Caco-2 (cell line): ENCODE measurements at regions not wholly inside any gene's neighbourhood (a gene's known extent, or its start where the extent isn't known, plus 50 kb on each side); places are given as distances from the start of the nearest gene placed in this dataset.

Source experiments
- BruUV-seq: library from RNA; stranded (reverse); fragments of 400-500 nt; replicated peaks from 2 replicates; lab custom pipeline; 2021; lab: Mats Ljungman, UMichigan
- CTCF ChIA-PET: fragments of 300-600 bp; sonication (Branson Sonifier 250); formaldehyde crosslinking; loops from one replicate; lab custom pipeline; 2022; ENCODE audit warnings: antibody characterized with exemption; lab: Charles Lee
- POLR2A ChIA-PET: fragments of 300-600 bp; sonication (Branson Sonifier 250); formaldehyde crosslinking; loops from one replicate; lab custom pipeline; 2022; ENCODE audit warnings: antibody characterized with exemption; lab: Charles Lee
- DNase-seq, 2 experiments: peaks; one replicate each; pipeline versions ENCODE4 v3.0.0 to v3.0.0-alpha.2; 2020 to 2022
- H3K27me3 ChIP-seq: replicated peaks from 2 replicates; pipeline ENCODE4 v1.6.0; 2011; ENCODE audit warnings: low read length; ENCODE audit not compliant: control insufficient read depth, insufficient read depth
- H3K36me3 ChIP-seq: 2 replicates; pipeline ENCODE4 v1.5.1; 2011; ENCODE audit warnings: low read length; ENCODE audit not compliant: control insufficient read depth, insufficient read depth
- H3K4me1 ChIP-seq: fragments of 250-450 bp; sonication (Bioruptor Pico); 2 replicates; pipeline ENCODE4 v1.5.1; 2020; ENCODE audit warnings: mild to moderate bottlenecking
- H3K4me3 ChIP-seq: 2 replicates; pipeline ENCODE4 v1.5.1; 2011; ENCODE audit warnings: low read depth, mild to moderate bottlenecking, control low read depth, low read length
- H3K9me3 ChIP-seq: fragments of 250-450 bp; sonication (Bioruptor Pico); 2 replicates; pipeline ENCODE4 v1.5.1; 2020; ENCODE audit warnings: mild to moderate bottlenecking, moderate library complexity
- H3K27ac Mint-ChIP-seq: one replicate; pipeline ENCODE4 v1.8.0; 2022; ENCODE audit warnings: mixed read lengths; ENCODE audit not compliant: unreplicated experiment
- H3K27me3 Mint-ChIP-seq: one replicate; pipeline ENCODE4 v1.8.0; 2022; ENCODE audit warnings: mixed read lengths; ENCODE audit not compliant: insufficient read depth, unreplicated experiment
- H3K36me3 Mint-ChIP-seq: one replicate; pipeline ENCODE4 v1.8.0; 2022; ENCODE audit warnings: mild to moderate bottlenecking, mixed read lengths; ENCODE audit not compliant: insufficient read depth, unreplicated experiment
- H3K4me1 Mint-ChIP-seq: one replicate; pipeline ENCODE4 v1.8.0; 2022; ENCODE audit warnings: low read depth, mixed read lengths; ENCODE audit not compliant: unreplicated experiment
- H3K4me3 Mint-ChIP-seq: one replicate; pipeline ENCODE4 v1.8.0; 2022; ENCODE audit warnings: mild to moderate bottlenecking, moderate library complexity, mixed read lengths; ENCODE audit not compliant: unreplicated experiment
- H3K9me3 Mint-ChIP-seq: one replicate; pipeline ENCODE4 v1.8.0; 2022; ENCODE audit warnings: mixed read lengths; ENCODE audit not compliant: unreplicated experiment
- CTCF ChIP-seq, 2 experiments: fragments of 200-600 bp in 1 of 2; IDR thresholded peaks; 1 replicate in 1 of 2; 2 replicates in 1 of 2; pipeline versions ENCODE4 v1.5.1 to v1.8.0; 2011 to 2022; ENCODE audit warnings: antibody characterized with exemption in 1 of 2, control low read depth in 1 of 2, inconsistent platforms in 1 of 2, low read depth in 1 of 2, low read length in 1 of 2, mild to moderate bottlenecking in 1 of 2, moderate library complexity in 1 of 2; ENCODE audit not compliant: insufficient read depth in 1 of 2, severe bottlenecking in 1 of 2, unreplicated experiment in 1 of 2
- intact Hi-C: fragments of 100-400 bp; cut with micrococcal nuclease; formaldehyde crosslinking; loops from one replicate; pipeline ENCODE4 v1.10.0; 2022; ENCODE audit not compliant: unreplicated experiment

DNA sequence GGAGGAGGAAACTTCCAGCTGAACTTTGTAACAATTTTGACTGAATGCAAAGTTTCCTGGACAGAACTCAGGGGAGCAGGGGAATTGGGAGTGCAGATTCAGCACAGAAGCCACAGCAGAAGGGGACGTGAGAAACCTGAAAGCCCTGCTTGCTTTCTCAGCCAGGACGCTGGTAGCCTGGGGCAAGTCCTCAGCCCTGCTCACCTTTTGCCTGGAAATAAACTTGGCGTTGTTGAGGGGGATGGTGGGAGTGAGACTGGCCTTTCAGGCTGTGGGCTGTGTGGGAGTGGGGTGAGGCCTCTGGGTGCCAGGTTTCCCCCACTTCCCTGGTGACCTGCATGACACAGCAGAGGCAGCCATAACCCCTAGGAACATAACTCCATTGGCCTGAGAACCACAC, 238.1 kb upstream of the HS3ST5 start:
- Mint-ChIP-seq H3K4me3 (no peak overlapping the region), H3K36me3 (no peaks in the 10 kb centered on the region), H3K27me3 (peaks cover 2% of the 10 kb centered on the region), H3K4me1 (no peaks in the 10 kb centered on the region), H3K9me3 (no peaks in the 10 kb centered on the region), H3K27ac (no peak overlapping the region)
- Histone ChIP-seq H3K36me3 (no peaks in the 10 kb centered on the region), H3K27me3 (no peaks in the 10 kb centered on the region), H3K9me3 (no peaks in the 10 kb centered on the region), H3K4me3 (no peak overlapping the region), H3K4me1 (no peaks in the 10 kb centered on the region)
- no TSS peak for BruUV-seq
- ChIA-PET CTCF (no interaction called here), POLR2A (no interaction called here)
- DNase-seq, result no peak
- no peak for TF ChIP-seq CTCF (IDR thresholded peaks at IDR 0.05; ENCODE audit: insufficient read depth in 1 of 2, low read depth in 1 of 2, low read length in 1 of 2, severe bottlenecking in 1 of 2, unreplicated experiment in 1 of 2)
- intact Hi-C loops, result no loop called here

DNA sequence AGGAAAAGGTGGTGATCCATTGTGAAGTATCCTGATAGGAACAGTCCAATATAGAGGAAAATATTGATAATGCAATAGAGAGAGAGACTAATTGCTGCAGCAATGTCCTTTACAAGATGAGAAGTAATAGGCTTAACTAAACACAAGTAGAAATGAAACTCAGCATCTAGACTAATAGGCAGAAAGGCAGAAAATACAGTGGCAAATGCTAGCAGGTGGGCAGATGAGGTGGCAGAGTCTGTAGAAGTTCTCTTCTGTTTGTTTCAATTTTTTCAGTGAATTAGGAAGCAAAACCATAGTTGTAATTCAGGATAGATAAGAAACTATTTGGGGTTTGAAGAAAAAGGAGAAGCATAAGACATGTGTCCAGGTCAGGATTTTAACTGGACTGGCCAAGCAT, 236.7 kb upstream of the HS3ST5 start:
- Mint-ChIP-seq H3K4me1 (no peaks in the 10 kb centered on the region), H3K27me3 (peaks cover 2% of the 10 kb centered on the region), H3K27ac (no peak overlapping the region), H3K9me3 (no peaks in the 10 kb centered on the region), H3K4me3 (no peak overlapping the region), H3K36me3 (no peaks in the 10 kb centered on the region)
- H3K36me3 ChIP-seq, result no peaks in the 10 kb centered on the region
- H3K9me3 ChIP-seq, result no peaks in the 10 kb centered on the region
- TF ChIP-seq CTCF (IDR thresholded peaks at IDR 0.05; ENCODE audit: insufficient read depth in 1 of 2, low read depth in 1 of 2, low read length in 1 of 2, severe bottlenecking in 1 of 2, unreplicated experiment in 1 of 2), result no peak
- H3K4me1 ChIP-seq, result no peaks in the 10 kb centered on the region
- no peak for DNase-seq
- BruUV-seq, result no TSS peak
- intact Hi-C loops, result no loop called here
- ChIA-PET POLR2A (no interaction called here), CTCF (no interaction called here)
- H3K27me3 ChIP-seq, result no peaks in the 10 kb centered on the region
- no peak overlapping the region for H3K4me3 ChIP-seq

DNA sequence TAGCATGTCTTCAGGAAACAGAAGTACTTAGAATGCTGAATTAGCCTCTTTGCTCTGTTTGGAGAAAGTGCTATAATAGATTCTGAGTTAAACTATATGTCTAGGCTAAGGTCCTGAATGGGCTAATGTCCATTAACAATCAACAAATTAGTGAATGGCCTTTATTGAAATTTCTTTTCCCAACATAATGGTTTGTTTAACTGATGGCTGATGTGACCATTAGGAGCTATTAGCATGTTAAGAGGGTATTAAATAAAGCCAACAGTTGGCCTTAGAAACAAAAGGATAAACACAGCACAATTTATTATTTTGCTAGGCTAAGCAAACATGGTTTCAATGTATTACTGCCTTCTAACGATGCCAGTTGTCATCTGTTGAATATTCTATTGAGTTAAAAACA, 234.3 kb upstream of the HS3ST5 start:
- ChIA-PET POLR2A (no interaction called here), CTCF (no interaction called here)
- no peaks in the 10 kb centered on the region for H3K9me3 ChIP-seq
- no peak for TF ChIP-seq CTCF (IDR thresholded peaks at IDR 0.05; ENCODE audit: insufficient read depth in 1 of 2, low read depth in 1 of 2, low read length in 1 of 2, severe bottlenecking in 1 of 2, unreplicated experiment in 1 of 2)
- H3K4me1 ChIP-seq, result no peaks in the 10 kb centered on the region
- no peaks in the 10 kb centered on the region for H3K36me3 ChIP-seq
- intact Hi-C loops, result no loop called here
- Mint-ChIP-seq H3K4me3 (no peak overlapping the region), H3K9me3 (no peaks in the 10 kb centered on the region), H3K27me3 (peaks cover 2% of the 10 kb centered on the region), H3K4me1 (no peaks in the 10 kb centered on the region), H3K27ac (no peak overlapping the region), H3K36me3 (no peaks in the 10 kb centered on the region)
- H3K27me3 ChIP-seq, result no peaks in the 10 kb centered on the region
- no peak overlapping the region for H3K4me3 ChIP-seq
- no TSS peak for BruUV-seq
- no peak for DNase-seq
